Fibroblast of the aortic adventitia (primary cell): ENCODE measurements at regions not wholly inside any gene's neighbourhood (a gene's known extent, or its start where the extent isn't known, plus 50 kb on each side); places are given as distances from the start of the nearest gene placed in this dataset.

Source experiments
- DNase-seq: peaks from one replicate; pipeline ENCODE4 v3.0.0-alpha.2; 2010; ENCODE audit warnings: low read depth
- H3K4me3 ChIP-seq: 2 replicates; pipeline ENCODE4 v1.5.1; 2011; ENCODE audit warnings: low read depth, mild to moderate bottlenecking, control low read depth, low read length, moderate library complexity
- CTCF ChIP-seq: IDR thresholded peaks from 2 replicates; pipeline ENCODE4 v1.5.1; 2011; ENCODE audit warnings: mild to moderate bottlenecking, low read length, control low read depth, inconsistent platforms; ENCODE audit not compliant: insufficient read depth

DNA sequence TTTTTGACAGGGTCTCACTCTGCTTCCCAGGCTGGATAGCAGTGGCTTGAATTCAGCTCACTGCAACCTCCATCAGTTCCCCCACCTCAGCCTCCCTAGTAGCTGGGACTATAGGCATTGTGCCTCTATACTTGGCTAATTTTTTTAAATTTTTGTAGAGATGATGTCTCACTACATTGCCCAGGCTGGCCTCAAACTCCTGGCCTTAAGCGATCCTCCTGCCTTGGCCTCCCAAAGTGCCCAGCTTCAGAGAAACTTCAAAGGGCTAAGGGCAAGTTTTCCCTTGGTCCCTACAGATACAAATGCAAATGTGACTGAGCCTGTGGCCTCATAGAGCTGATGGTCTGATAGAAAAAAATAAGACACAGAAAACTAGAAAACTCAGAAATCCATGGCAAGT is 52.9 kb upstream of the PRRC2C start:
- no peak overlapping the region for H3K4me3 ChIP-seq
- no peak for DNase-seq
- TF ChIP-seq CTCF = no peak

- H3K4me3 ChIP-seq = no peak overlapping the region
- DNase-seq = peak; percentile 45
- TF ChIP-seq CTCF = no peak
Observed at GRCh38 chr1:171433451-171433850, 51.9 kb upstream of the PRRC2C start.

GRCh38 chr1:171434717-171435346 is 50.5 kb upstream of the PRRC2C start:
- TF ChIP-seq CTCF = no peak
- peak overlapping the region; percentile 11 for H3K4me3 ChIP-seq
- peak; percentile 91 for DNase-seq
